HFF-Myc (cell line): ENCODE measurements at regions not wholly inside any gene's neighbourhood (a gene's known extent, or its start where the extent isn't known, plus 50 kb on each side); places are given as distances from the start of the nearest gene placed in this dataset.

ENCODE experiments used
- DNase-seq: peaks from one replicate; pipeline ENCODE4 v3.0.0-alpha.2; 2011; ENCODE audit warnings: low read depth; ENCODE audit errors: extremely low read depth
- H3K4me3 ChIP-seq: replicated peaks from 2 replicates; pipeline ENCODE4 v1.5.1; 2011; ENCODE audit warnings: low read depth, mild to moderate bottlenecking, control low read depth, low read length
- CTCF ChIP-seq: IDR thresholded peaks from 2 replicates; pipeline ENCODE4 v1.5.1; 2012; ENCODE audit warnings: mild to moderate bottlenecking, low read depth, low read length, control low read depth; ENCODE audit errors: missing control alignments

GRCh38 chr9:73525350-73525749 is 373.7 kb downstream of the ANXA1 start:
- H3K4me3 ChIP-seq = no peak overlapping the region
- no peak for DNase-seq
- no peak for TF ChIP-seq CTCF

GRCh38 chr9:73527521-73527920 is 375.9 kb downstream of the ANXA1 start:
- TF ChIP-seq CTCF = no peak
- no peak overlapping the region for H3K4me3 ChIP-seq
- no peak for DNase-seq

- TF ChIP-seq CTCF = no peak
- no peak overlapping the region for H3K4me3 ChIP-seq
- no peak for DNase-seq
Observed at GRCh38 chr9:73528926-73529325, 377.3 kb downstream of the ANXA1 start.

- TF ChIP-seq CTCF = no peak
- DNase-seq = no peak
Observed at GRCh38 chr9:73529666-73530065, 378.0 kb downstream of the ANXA1 start.

GRCh38 chr9:73531051-73531532 is 379.4 kb downstream of the ANXA1 start:
- no peak for DNase-seq
- TF ChIP-seq CTCF = no peak
- H3K4me3 ChIP-seq = no peak overlapping the region

More at GRCh38 chr9:73529666-73530065, 378.0 kb downstream of the ANXA1 start:
- H3K4me3 ChIP-seq = no peak overlapping the region

- DNase-seq = no peak
- TF ChIP-seq CTCF = no peak
- H3K4me3 ChIP-seq = no peak overlapping the region
Observed at GRCh38 chr9:73531658-73532057, 380.0 kb downstream of the ANXA1 start.

GRCh38 chr9:73532985-73533384 is 381.3 kb downstream of the ANXA1 start:
- DNase-seq = no peak
- no peak for TF ChIP-seq CTCF
- no peak overlapping the region for H3K4me3 ChIP-seq
